Body of pancreas (tissue), 4 donors: ENCODE measurements at regions not wholly inside any gene's neighbourhood (a gene's known extent, or its start where the extent isn't known, plus 50 kb on each side); places are given as distances from the start of the nearest gene placed in this dataset.

Source experiments
- POLR2A ChIP-seq, 3 donors: fragments of 450-650 bp; IDR thresholded peaks; one replicate each; pipeline ENCODE4 v1.6.1; 2016; ENCODE audit warnings: antibody characterized with exemption in 3 of 3, mild to moderate bottlenecking in 2 of 3
- TF ChIP-seq, protein P1 (sequence below), 7 experiments: fragments of 450-650 bp in 4 of 7; fragments of 200-600 bp in 3 of 7; sonication (generic) in 3 of 7; IDR thresholded peaks; one replicate each; pipeline ENCODE4 v1.5.1; 2016 to 2019; ENCODE audit warnings: antibody characterized with exemption in 7 of 7

- TF ChIP-seq, protein P1, sequence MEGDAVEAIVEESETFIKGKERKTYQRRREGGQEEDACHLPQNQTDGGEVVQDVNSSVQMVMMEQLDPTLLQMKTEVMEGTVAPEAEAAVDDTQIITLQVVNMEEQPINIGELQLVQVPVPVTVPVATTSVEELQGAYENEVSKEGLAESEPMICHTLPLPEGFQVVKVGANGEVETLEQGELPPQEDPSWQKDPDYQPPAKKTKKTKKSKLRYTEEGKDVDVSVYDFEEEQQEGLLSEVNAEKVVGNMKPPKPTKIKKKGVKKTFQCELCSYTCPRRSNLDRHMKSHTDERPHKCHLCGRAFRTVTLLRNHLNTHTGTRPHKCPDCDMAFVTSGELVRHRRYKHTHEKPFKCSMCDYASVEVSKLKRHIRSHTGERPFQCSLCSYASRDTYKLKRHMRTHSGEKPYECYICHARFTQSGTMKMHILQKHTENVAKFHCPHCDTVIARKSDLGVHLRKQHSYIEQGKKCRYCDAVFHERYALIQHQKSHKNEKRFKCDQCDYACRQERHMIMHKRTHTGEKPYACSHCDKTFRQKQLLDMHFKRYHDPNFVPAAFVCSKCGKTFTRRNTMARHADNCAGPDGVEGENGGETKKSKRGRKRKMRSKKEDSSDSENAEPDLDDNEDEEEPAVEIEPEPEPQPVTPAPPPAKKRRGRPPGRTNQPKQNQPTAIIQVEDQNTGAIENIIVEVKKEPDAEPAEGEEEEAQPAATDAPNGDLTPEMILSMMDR (IDR thresholded peaks at IDR 0.05): no peak
- TF ChIP-seq POLR2A (IDR thresholded peaks at IDR 0.05): no peak
These were observed 1217.1 kb upstream of the CELF2 start for GRCh38 chr10:9800571-9800970.
